ENCODE measurements at regions not wholly inside any gene's neighbourhood (a gene's known extent, or its start where the extent isn't known, plus 50 kb on each side); places are given as distances from the start of the nearest gene placed in this dataset.
"Not testable (repeated sequence)": the region's sequence is repeated elsewhere in the genome, so short reads cannot be mapped to it uniquely, and the experiment has no call there.

- ATAC-seq: no peak
- no peak for DNase-seq (ENCODE audit: low spot score)
- intact Hi-C loops (cut with DNase I): no loop called here
These were observed 141.8 kb downstream of the CTH start for GRCh38 chr1:70552662-70553566.

- no peak for DNase-seq (ENCODE audit: low spot score)
- no peak for ATAC-seq
- intact Hi-C loops (cut with DNase I): no loop called here
These were observed 142.5 kb downstream of the CTH start for GRCh38 chr1:70553567-70553956.

GRCh38 chr1:70554341-70554740 lies 143.3 kb downstream of the CTH start:
- no peak for ATAC-seq
- intact Hi-C loops (cut with DNase I): no loop called here
- DNase-seq (ENCODE audit: low spot score): no peak

GRCh38 chr1:70556541-70556940 lies 145.5 kb downstream of the CTH start:
- ATAC-seq: no peak
- intact Hi-C loops (cut with DNase I): no loop called here
- DNase-seq (ENCODE audit: low spot score): no peak

- intact Hi-C loops (cut with DNase I): no loop called here
- DNase-seq (ENCODE audit: low spot score) (no peak), ATAC-seq (no peak)
These were observed 156.1 kb downstream of the CTH start for GRCh38 chr1:70567167-70567566.

GRCh38 chr1:70571191-70571590 lies 160.1 kb downstream of the CTH start:
- ATAC-seq (no peak), DNase-seq (ENCODE audit: low spot score) (no peak)
- intact Hi-C loops (cut with DNase I): no loop called here

- DNase-seq (ENCODE audit: low spot score): no peak
- no peak for ATAC-seq
- intact Hi-C loops (cut with DNase I): no loop called here
These were observed 162.3 kb downstream of the CTH start for GRCh38 chr1:70573317-70573843.

GRCh38 chr1:70581661-70582060 lies 170.6 kb downstream of the CTH start:
- ATAC-seq: no peak
- intact Hi-C loops (cut with DNase I): no loop called here
- DNase-seq (ENCODE audit: low spot score): no peak

- intact Hi-C loops (cut with DNase I): no loop called here
- ATAC-seq (no peak), DNase-seq (ENCODE audit: low spot score) (no peak)
These were observed 172.5 kb downstream of the CTH start for GRCh38 chr1:70583522-70583921.

- no peak for ATAC-seq
- intact Hi-C loops (cut with DNase I): no loop called here
- no peak for DNase-seq (ENCODE audit: low spot score)
These were observed 175.0 kb downstream of the CTH start for GRCh38 chr1:70586046-70586445.

GRCh38 chr1:70587872-70588366 lies 176.9 kb downstream of the CTH start:
- ATAC-seq (no peak), DNase-seq (ENCODE audit: low spot score) (no peak)
- intact Hi-C loops (cut with DNase I): no loop called here

GRCh38 chr1:70593551-70593950 lies 182.5 kb downstream of the CTH start:
- intact Hi-C loops (cut with DNase I); DNase-seq (ENCODE audit: low spot score); ATAC-seq: not testable (repeated sequence)

- no peak for ATAC-seq
- intact Hi-C loops (cut with DNase I): no loop called here
- DNase-seq (ENCODE audit: low spot score): no peak
These were observed 197.7 kb downstream of the CTH start for GRCh38 chr1:70608815-70609214.

GRCh38 chr1:70610164-70610563 lies 199.1 kb downstream of the CTH start:
- ATAC-seq; DNase-seq (ENCODE audit: low spot score); intact Hi-C loops (cut with DNase I): not testable (repeated sequence)

- intact Hi-C loops (cut with DNase I): no loop called here
- ATAC-seq: no peak
- no peak for DNase-seq (ENCODE audit: low spot score)
These were observed 205.9 kb downstream of the CTH start for GRCh38 chr1:70616946-70617345.

- DNase-seq (ENCODE audit: low spot score) (no peak), ATAC-seq (no peak)
- intact Hi-C loops (cut with DNase I): no loop called here
These were observed 206.7 kb downstream of the CTH start for GRCh38 chr1:70617728-70618127.

GRCh38 chr1:70627910-70628309 lies 216.8 kb downstream of the CTH start:
- DNase-seq (ENCODE audit: low spot score) (no peak), ATAC-seq (no peak)
- intact Hi-C loops (cut with DNase I): no loop called here

GRCh38 chr1:70628973-70629372 lies 217.9 kb downstream of the CTH start:
- intact Hi-C loops (cut with DNase I): no loop called here
- DNase-seq (ENCODE audit: low spot score) (no peak), ATAC-seq (no peak)

GRCh38 chr1:70633004-70633403 lies 221.9 kb downstream of the CTH start:
- ATAC-seq (no peak), DNase-seq (ENCODE audit: low spot score) (no peak)
- intact Hi-C loops (cut with DNase I): no loop called here

- DNase-seq (ENCODE audit: low spot score) (no peak), ATAC-seq (no peak)
- intact Hi-C loops (cut with DNase I): no loop called here
These were observed 224.8 kb downstream of the CTH start for GRCh38 chr1:70635868-70636267.

GRCh38 chr1:70641868-70642267 lies 230.8 kb downstream of the CTH start:
- DNase-seq (ENCODE audit: low spot score): no peak
- ATAC-seq: no peak
- intact Hi-C loops (cut with DNase I): no loop called here

All from sciatic nerve (tissue), 2 donors.